ENCODE measurements at regions not wholly inside any gene's neighbourhood (a gene's known extent, or its start where the extent isn't known, plus 50 kb on each side); places are given as distances from the start of the nearest gene placed in this dataset.
"Not testable (repeated sequence)": the region's sequence is repeated elsewhere in the genome, so short reads cannot be mapped to it uniquely, and the experiment has no call there.

DNA sequence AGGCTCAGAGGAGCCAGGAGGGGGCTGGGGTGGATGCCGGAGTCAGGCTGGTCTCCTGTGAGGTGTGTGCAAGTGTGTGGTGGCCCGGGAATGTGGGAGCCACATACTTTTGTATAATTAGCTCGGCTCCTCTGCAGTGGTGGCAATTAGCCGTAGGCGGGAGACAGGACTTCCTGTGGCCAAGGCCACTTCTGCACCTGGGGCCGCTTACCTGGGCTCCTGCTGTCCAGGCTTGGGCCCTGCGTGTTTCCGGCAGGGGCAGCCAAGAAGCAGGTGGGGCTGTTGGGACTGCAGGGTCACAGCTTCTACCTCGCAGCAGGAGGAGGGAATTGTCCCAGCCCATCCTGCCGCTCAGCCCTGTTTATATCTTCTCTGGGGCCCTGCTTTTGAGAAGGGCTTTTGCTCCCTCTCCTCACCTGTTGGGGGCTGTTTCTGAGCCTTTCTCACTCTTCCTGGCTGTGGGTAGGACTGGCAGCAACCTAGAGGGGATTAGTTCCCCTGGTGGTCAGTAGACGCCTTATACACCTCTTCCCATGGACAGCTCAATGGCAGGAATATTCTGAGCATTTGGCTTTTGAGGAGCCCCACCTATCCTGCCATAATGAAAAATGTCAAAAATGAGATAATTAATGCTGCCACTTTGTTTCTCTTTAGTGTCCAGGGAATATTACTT, 145.4 kb upstream of the PITX1 start:
- DNase-seq (ENCODE audit: low spot score): no peak

DNA sequence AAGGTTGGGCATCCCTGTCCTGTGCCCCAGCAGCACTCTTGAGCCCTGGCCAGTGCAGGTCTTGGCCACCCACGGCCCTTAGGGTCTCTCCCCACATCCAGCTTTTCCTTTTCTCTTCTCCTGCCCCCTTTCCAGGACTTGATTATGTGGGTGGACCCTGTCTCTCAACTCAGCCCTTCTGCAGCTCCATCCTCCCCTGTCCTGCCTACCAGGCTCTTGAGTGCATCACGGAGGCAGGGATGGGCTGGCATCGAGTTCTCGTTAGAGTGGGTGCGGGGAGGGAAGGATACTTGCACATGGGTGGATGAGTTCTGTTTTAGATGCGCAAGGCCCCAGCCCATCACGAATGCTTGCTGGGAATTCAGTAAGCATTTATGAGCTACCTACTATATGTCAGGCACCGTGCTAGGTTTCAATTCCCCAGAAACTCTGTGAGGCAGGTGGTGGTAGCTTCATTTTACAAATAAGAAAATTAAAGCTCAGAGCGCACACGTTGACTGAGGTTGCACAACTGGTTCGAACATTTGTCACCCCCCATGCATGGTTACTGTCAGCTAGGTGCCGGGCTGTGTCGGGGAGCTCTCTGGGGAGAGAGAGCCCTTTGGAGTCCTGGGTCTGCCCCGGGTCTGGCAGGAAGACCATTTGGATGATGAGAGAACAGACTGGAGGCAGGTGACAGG, 144.6 kb upstream of the PITX1 start:
- no peak for DNase-seq (ENCODE audit: low spot score)

DNA sequence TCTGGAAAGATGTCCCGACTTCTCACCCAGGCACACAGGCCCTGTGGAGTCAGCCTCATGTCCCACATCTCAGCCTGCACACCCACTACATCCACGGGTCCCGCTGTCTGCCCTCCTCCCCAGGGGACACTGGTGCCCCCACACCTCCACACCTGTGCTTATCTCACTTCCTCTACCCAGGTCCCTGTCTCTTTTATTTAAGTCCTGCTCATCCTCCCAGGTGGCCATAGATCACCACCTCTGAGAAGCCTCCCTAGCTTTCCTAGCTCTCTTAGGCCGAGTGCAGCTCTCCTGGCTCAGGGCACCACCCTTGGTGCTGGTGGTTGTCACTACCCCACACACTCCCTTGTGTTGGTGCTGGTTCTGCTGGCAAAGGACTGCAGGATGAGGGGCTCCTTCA, 143.6 kb upstream of the PITX1 start:
- no peak for DNase-seq (ENCODE audit: low spot score)

DNA sequence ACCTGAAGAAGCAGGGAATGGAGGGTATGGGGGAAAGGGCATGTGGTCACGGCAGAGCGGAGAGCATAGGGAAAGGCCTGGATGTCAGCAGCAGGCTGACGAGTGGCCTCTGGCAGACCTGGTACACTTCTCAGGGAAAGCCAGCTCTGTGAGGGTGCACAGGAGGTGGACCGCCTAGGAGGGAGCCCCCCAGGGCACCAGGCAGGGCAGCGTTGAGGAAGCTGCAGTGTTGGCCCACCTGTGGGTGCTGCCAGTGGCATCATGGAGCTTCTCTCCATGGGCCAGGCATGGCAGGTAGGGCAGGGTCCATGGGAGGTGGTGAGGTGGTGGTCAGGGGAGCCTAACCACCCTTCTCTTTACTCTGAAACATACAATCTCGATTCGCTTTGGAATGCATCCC, 143.0 kb upstream of the PITX1 start:
- no peak for DNase-seq (ENCODE audit: low spot score)

- DNase-seq (ENCODE audit: low spot score): no peak
Observed at GRCh38 chr5:135174315-135175096, 140.5 kb upstream of the PITX1 start.

DNA sequence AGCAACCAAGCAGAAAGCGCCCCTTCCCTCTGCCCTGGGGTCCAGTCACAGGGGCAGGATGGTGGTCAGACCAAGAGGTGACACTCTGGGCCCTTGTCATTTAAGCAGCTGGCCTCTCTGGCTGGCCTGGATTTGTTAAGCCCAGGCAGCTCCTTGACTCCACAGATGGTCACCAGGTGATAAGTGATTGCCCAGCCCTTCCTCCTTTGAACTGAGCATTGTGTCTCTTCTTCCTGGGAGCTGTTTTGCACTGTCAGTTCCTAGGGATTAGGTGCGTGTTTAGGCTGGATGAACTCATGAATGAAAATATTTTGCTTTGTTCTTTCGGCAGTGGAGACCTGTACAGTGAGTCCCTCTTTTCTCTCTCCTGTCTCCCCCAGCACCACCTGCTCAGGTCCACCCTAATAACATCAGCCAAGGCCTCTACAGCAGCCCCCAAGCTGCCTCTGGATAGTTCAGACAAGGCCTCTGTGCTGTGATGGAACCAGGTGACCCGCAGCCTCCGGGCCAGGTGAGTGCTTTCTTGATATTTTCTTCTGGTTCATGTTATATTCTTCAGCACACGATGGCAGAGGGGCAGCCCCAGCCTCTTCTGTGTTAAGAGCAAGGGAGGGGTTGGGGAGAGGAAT, 139.7 kb upstream of the PITX1 start:
- DNase-seq (ENCODE audit: low spot score): no peak

GRCh38 chr5:135172718-135173117, 138.7 kb upstream of the PITX1 start:
- DNase-seq (ENCODE audit: low spot score): no peak

DNA sequence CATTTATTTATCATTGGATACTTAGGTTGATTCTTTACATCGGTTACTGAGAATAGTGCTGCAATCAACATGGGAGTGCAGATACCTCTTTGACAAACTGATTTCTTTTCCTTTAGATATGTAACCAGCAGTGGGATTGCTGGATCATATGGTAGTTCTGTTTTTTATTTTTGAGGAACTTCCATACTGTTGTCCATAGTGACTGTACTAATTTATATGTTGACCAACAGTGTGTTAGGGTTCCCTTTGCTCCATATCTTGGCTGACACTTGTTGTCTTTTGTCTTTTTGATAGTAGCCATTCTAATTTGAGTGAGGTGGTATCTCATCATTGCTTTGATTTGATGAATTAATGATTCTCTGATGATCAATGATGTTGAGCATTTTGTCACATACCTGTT, 137.3 kb upstream of the PITX1 start:
- no peak for DNase-seq (ENCODE audit: low spot score)

- DNase-seq (ENCODE audit: low spot score): no peak
Observed at GRCh38 chr5:135170500-135170899, 136.5 kb upstream of the PITX1 start.

DNA sequence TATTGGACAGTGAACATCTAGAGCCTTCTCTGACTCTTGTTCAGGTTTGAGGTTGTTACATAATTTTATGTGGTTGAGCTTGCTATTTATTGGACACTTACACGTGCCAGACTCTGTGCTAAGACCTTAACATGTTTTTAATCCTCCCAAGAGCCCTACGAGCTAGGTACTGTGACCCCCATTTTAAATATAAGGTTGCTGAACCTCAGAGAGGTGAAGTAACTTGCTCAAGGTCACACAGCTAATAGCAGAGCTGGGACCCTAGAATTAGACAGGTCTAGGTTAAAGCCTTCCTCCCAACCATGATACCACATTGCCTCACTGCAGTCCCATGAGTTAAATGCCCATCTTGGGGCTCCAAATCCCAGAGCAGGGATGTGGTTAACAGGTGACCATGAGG, 135.7 kb upstream of the PITX1 start:
- DNase-seq (ENCODE audit: low spot score): no peak

DNA sequence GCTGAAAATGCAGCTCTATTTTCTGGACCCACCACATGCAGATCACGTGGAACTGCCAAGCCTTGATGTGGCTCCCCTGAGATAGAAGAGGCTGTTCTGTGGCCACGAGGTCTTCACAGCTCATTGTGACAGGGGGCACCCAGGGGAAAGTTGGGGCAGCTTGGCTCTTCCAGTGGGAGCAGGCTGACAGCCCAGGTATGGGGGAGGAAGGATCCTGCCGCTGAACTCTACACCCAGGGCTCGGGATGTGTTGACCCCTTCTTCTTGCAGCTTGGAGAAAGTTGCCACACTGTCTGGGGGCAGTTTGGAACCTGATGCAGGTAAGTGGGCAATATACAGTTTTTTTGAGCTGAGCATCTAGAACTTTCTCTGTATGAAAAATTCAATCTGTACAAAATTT, 133.6 kb upstream of the PITX1 start:
- no peak for DNase-seq (ENCODE audit: low spot score)

- not testable (repeated sequence) for DNase-seq (ENCODE audit: low spot score)
Observed at GRCh38 chr5:135164873-135165614, 131.0 kb upstream of the PITX1 start.

DNA sequence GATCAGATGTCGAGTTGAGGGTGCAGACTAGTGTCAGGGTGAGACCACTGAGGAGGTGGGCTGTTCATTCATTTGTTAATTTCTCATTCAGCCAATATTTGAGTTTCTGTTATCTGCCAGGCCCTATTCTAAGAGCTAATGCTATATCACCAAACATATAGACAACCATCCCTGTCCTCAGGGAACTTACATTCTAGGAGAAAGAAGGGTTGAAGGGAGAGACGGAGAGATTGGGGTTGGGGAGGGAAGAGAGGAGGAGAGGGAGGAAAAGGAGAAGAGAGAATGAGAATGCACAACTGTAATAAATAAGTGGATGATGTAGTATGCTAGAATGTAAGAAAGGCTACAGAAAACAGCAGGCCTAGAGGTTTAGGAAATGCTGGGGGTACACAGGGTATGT, 129.9 kb upstream of the PITX1 start:
- DNase-seq (ENCODE audit: low spot score): no peak

GRCh38 chr5:135163391-135163790, 129.4 kb upstream of the PITX1 start:
- no peak for DNase-seq (ENCODE audit: low spot score)

- DNase-seq (ENCODE audit: low spot score): no peak
Observed at GRCh38 chr5:135162661-135163265, 128.7 kb upstream of the PITX1 start.

DNA sequence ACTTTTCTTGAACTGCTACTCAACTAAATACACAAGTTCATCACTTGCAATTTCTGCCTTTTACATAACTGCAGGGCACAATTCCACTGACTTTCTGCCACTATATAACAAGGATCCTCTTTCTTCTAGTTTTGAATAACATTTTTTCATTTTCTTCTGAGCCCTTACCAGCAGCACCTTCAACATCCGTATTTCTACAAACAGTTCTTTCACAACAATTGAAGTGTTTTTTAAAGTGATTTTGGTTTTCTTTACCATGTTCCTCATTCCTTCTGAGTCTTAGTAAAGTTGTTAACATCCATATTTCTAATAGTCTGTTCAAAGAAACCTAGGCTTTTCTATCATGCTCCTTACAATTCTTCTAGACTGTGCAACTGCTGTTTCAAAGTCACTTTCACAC, 127.2 kb upstream of the PITX1 start:
- DNase-seq (ENCODE audit: low spot score): no peak

DNA sequence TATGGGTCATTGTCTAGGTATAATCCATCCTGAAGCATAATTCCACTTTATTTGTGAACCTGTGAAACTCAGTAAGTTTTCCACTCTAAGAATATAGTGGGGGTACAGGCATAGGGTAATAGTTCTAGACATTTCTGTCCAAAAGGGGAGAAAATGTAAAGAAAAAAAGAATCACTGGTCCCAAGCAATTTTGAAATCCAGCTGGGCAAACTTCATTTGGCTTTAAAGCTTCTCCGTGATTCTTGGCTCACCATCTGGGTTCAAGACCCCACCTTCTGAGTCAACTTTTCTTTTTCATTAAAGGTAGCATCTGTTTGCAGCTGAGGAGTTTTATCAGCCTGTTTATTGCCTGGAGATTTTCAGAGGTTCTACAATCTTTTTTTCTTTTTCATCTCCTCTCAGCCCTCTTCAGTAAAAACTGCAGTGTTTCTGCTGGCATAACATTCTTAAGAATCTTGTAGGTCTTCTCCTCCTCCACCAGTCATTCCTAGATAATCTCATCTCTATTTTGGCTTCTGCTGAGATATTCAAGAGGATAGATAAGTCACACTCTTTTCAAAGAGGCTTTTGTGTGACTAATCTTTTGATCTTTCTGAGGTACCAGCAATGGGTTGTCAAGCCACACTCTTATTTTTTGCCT, 126.1 kb upstream of the PITX1 start:
- no peak for DNase-seq (ENCODE audit: low spot score)

DNA sequence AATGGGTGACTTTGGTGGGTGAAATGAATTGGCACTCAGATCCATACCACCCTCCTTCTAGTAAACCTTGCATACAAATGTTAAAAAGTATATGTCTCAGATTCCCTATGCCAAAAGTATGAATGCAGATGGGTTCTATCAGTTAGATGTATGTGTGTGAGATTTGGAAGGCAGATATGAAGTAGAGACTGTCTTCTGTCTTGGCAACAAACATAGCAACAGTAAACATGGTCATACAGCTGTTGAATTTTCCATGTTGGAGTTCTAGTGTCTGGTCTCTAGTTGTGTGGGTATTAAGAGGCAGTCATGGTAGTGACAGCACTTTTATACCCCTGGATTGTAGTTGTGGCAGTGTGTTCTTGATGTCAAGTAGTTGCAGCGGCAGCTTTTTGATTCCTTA, 125.6 kb upstream of the PITX1 start:
- DNase-seq (ENCODE audit: low spot score): no peak

DNA sequence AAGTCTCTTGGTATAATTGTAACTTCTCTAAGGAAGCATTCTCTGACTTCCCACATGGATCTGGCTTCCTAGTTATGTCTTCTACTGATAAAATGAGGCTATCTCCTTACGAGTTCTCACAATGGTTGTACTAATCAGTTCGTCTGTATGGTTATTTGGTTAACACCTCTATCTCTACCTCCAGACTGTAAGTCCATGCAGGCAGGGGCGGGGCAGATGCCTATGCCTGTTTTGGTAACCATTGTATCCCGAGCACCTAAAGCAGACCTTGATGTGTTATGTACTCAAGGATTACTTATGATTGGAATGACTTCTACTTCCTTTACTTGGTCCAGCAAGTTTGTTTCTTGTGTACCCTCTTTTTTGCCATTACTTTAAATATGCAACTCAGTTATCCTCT, 125.0 kb upstream of the PITX1 start:
- no peak for DNase-seq (ENCODE audit: low spot score)

- no peak for DNase-seq (ENCODE audit: low spot score)
Observed at GRCh38 chr5:135158314-135158697, 124.3 kb upstream of the PITX1 start.

All from germinal center (tissue), 1 donor.